ENCODE measurements at regions not wholly inside any gene's neighbourhood (a gene's known extent, or its start where the extent isn't known, plus 50 kb on each side); places are given as distances from the start of the nearest gene placed in this dataset.

DNA sequence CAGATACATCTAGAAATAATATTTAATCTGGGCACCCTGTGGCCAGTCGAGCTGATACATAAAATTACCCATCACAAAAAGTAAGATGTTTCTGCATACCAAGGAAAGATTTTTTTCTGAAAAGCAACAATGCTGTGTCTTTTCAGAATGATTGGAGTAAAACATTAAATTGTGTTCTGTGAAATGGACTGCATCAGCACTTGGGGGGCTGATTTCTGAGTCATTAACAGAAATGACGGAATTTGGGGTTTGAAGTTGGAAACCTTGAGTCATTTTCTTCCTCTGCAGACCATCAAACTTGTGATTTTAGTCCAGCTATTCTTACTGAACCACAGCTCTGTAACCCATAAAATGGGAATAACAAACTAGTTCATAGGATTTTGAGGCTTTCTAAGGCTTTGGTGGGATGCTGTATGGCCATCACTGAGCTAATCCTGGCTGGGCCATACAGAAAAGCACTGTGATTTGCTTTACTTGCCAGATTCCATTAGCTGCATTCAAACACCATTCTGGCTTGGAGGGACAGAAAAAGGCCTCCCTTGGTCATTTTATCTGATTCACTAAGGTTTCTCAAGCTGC, 739.4 kb upstream of the IGFBP3 start:
- no peak for ATAC-seq
- TF ChIP-seq, protein P1, sequence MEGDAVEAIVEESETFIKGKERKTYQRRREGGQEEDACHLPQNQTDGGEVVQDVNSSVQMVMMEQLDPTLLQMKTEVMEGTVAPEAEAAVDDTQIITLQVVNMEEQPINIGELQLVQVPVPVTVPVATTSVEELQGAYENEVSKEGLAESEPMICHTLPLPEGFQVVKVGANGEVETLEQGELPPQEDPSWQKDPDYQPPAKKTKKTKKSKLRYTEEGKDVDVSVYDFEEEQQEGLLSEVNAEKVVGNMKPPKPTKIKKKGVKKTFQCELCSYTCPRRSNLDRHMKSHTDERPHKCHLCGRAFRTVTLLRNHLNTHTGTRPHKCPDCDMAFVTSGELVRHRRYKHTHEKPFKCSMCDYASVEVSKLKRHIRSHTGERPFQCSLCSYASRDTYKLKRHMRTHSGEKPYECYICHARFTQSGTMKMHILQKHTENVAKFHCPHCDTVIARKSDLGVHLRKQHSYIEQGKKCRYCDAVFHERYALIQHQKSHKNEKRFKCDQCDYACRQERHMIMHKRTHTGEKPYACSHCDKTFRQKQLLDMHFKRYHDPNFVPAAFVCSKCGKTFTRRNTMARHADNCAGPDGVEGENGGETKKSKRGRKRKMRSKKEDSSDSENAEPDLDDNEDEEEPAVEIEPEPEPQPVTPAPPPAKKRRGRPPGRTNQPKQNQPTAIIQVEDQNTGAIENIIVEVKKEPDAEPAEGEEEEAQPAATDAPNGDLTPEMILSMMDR (IDR thresholded peaks at IDR 0.05), result no peak
- Histone ChIP-seq H3K27me3 (no peaks in the 10 kb centered on the region), H3K4me1 (no peaks in the 10 kb centered on the region), H3K4me3 (no peak overlapping the region), H3K27ac (no peak overlapping the region), H3K9me3 (no peaks in the 10 kb centered on the region), H3K36me3 (replicated peaks in 1 of 2; ENCODE audit: insufficient read depth in 1 of 2, low read depth in 2 of 2) (no peaks in the 10 kb centered on the region)
- intact Hi-C loops (cut with DNase I), result no loop called here
- WGBS, 2 donors, result 89 to 92% methylated on average over 2 of the region's 2 CpGs
- no peak for DNase-seq

DNA sequence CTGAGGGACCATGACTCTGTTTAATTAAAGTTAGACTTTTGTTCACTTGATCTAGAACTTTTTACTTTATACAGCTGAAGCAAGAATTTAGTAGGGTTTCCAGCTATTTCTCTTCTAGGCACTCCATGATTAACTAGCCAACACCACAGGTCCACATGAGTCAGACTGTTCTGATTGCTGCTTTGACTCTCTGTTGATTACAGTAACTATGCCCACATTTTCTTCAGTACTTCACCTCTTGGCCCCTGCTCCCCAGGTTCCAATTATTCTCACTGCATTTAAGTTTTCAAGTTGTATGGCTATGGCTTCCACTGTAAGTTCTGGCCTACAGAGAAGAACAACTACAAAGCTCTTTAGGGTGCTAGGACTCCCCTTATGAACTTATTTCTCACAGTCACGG, 737.2 kb upstream of the IGFBP3 start:
- Histone ChIP-seq H3K4me1 (no peaks in the 10 kb centered on the region), H3K27ac (no peak overlapping the region), H3K4me3 (no peak overlapping the region), H3K36me3 (replicated peaks in 1 of 2; ENCODE audit: insufficient read depth in 1 of 2, low read depth in 2 of 2) (no peaks in the 10 kb centered on the region), H3K27me3 (no peaks in the 10 kb centered on the region), H3K9me3 (no peaks in the 10 kb centered on the region)
- no peak for TF ChIP-seq POLR2A (IDR thresholded peaks at IDR 0.05)
- TF ChIP-seq, protein P1 (IDR thresholded peaks at IDR 0.05), result no peak
- 76 to 94% methylated on average over 1 of the region's 1 CpG for WGBS, 2 donors
- DNase-seq (no peak), ATAC-seq (no peak)
- intact Hi-C loops (cut with DNase I), result no loop called here

DNA sequence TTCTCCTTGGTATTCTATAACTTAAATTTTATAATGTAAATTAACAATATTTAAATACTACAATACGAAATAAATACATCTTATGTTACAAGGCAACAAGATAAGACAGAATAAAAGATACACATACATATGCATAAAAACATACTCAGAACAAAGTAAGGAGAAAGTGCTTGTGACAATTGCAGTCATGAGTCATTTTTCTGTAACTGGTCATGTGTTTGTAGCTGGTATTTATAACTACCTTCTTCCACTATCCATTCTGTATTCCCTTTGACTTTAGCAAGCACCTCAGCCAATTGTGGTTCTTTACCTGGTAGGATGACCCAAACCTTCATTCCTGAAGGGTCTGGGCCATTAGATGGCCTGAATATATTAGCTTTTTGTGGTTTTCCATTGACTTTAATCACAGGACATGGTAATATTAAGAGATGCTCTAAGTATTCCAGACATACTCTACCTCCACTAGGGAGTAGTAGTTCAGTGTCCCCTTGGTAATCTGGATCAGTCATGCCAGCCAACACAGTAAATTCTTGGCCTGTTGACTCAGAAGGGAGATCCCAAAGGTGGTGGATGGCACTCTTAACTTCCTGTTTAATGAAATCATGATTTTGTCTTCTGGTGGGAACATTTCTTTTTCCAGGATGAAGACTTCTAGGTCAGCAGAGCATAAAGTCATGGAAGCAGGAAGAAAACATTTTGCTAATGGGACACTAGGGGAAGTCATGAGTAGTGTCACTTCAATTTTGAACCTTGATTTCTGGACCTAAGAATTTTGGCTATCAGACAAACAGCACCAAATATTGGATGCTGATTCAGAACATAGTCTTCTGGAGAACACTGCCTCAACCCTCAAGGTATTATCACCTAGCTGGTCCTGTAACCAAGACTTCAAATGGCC, 733.7 kb upstream of the IGFBP3 start:
- intact Hi-C loops (cut with DNase I), result no loop called here
- no peak for TF ChIP-seq POLR2A (IDR thresholded peaks at IDR 0.05)
- TF ChIP-seq, protein P1 (IDR thresholded peaks at IDR 0.05), result no peak
- 74 to 78% methylated on average over 1 of the region's 1 CpG for WGBS, 2 donors
- H3K9me3 ChIP-seq, result no peaks in the 10 kb centered on the region
- H3K4me1 ChIP-seq, result peaks cover 7% of the 10 kb centered on the region
- H3K36me3 ChIP-seq (replicated peaks in 1 of 2; ENCODE audit: insufficient read depth in 1 of 2, low read depth in 2 of 2), result no peaks in the 10 kb centered on the region
- no peaks in the 10 kb centered on the region for H3K27me3 ChIP-seq
- ATAC-seq (no peak), DNase-seq (no peak)
- no peak overlapping the region for H3K27ac ChIP-seq
- H3K4me3 ChIP-seq, result no peak overlapping the region

DNA sequence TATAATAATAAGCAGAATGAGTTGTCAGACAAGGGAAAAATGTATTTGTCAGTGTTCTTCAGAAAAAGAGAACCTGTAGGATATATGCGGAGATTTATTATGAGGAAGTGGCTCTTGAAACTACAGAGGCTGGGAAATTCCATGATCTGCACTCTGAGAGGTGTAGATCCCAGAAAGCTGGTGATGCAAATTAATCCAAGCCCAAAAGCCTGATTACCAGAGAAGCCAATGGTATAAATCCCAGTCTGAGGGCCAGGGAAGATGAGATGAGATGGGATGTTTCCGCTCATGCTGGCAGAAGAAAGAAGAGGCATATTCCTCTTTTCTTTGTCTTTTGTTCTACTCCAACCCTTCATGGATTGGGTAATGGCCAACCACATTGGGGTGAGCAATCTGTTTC, 732.8 kb upstream of the IGFBP3 start:
- Histone ChIP-seq H3K4me3 (no peak overlapping the region), H3K36me3 (replicated peaks in 1 of 2; ENCODE audit: insufficient read depth in 1 of 2, low read depth in 2 of 2) (no peaks in the 10 kb centered on the region), H3K9me3 (no peaks in the 10 kb centered on the region), H3K4me1 (peaks cover 7% of the 10 kb centered on the region), H3K27ac (no peak overlapping the region), H3K27me3 (no peaks in the 10 kb centered on the region)
- TF ChIP-seq, protein P1 (IDR thresholded peaks at IDR 0.05), result no peak
- TF ChIP-seq POLR2A (IDR thresholded peaks at IDR 0.05), result no peak
- no peak for DNase-seq
- intact Hi-C loops (cut with DNase I), result no loop called here
- 43 to 75% methylated on average over 2 of the region's 2 CpGs for WGBS, 2 donors
- ATAC-seq, result no peak
